IMR-90 (cell line): ENCODE measurements at regions not wholly inside any gene's neighbourhood (a gene's known extent, or its start where the extent isn't known, plus 50 kb on each side); places are given as distances from the start of the nearest gene placed in this dataset.

Experiments used
- ATAC-seq: fragments of 200-7000 bp; cut with Tn5 transposase; 2 replicates; pipeline ENCODE4 v1.9.1; 2020; ENCODE audit warnings: low read depth, mild to moderate bottlenecking, moderate library complexity
- BruUV-seq: library from RNA; stranded (reverse); fragments of 400-500 nt; replicated peaks from 2 replicates; lab custom pipeline; 2021; lab: Mats Ljungman, UMichigan
- CTCF ChIA-PET: fragments of 300-600 bp; formaldehyde crosslinking; extraction: SDS; loops from one replicate; lab custom pipeline; 2021; ENCODE audit warnings: antibody characterized with exemption; lab: Yijun Ruan, JAX
- POLR2A ChIA-PET: fragments of 300-600 bp; sonication (Branson Sonifier 250); formaldehyde crosslinking; loops from one replicate; lab custom pipeline; 2022; ENCODE audit warnings: antibody characterized with exemption; ENCODE audit not compliant: unreplicated experiment; lab: Charles Lee
- DNase-seq: peaks from one replicate; pipeline ENCODE4 v3.0.0; 2013
- H2AFZ ChIP-seq: replicated peaks from 2 replicates; pipeline ENCODE3; 2013; ENCODE audit warnings: low read length, mild to moderate bottlenecking; ENCODE audit not compliant: poor library complexity
- H2AK5ac ChIP-seq: 2 replicates; pipeline ENCODE4 v1.6.1; 2013; ENCODE audit warnings: low read depth, low read length, inconsistent platforms
- H2AK9ac ChIP-seq: replicated peaks from 2 replicates; pipeline ENCODE3; 2013; ENCODE audit warnings: mild to moderate bottlenecking, low read depth, low read length, moderate library complexity; ENCODE audit not compliant: poor library complexity
- H2BK120ac ChIP-seq: 2 replicates; pipeline ENCODE4 v1.6.1; 2013; ENCODE audit warnings: low read depth, low read length, inconsistent platforms
- H2BK15ac ChIP-seq: 3 replicates; pipeline ENCODE4 v1.6.1; 2013; ENCODE audit warnings: low read depth, low read length, inconsistent platforms
- H2BK20ac ChIP-seq: 2 replicates; pipeline ENCODE4 v1.6.1; 2013; ENCODE audit warnings: low read depth, mild to moderate bottlenecking, inconsistent platforms, low read length, moderate library complexity
- H2BK5ac ChIP-seq: 2 replicates; pipeline ENCODE4 v1.6.1; 2013; ENCODE audit warnings: mild to moderate bottlenecking, low read depth, low read length, inconsistent platforms; ENCODE audit not compliant: poor library complexity, severe bottlenecking
- H3K14ac ChIP-seq: replicated peaks from 2 replicates; pipeline ENCODE4 v1.6.1; 2013; ENCODE audit warnings: low read depth, low read length, inconsistent platforms
- H3K18ac ChIP-seq: 2 replicates; pipeline ENCODE4 v1.6.1; 2013; ENCODE audit warnings: low read depth, low read length, control low read depth
- H3K23ac ChIP-seq: 2 replicates; pipeline ENCODE4 v1.6.1; 2013; ENCODE audit warnings: low read depth, low read length, inconsistent platforms
- H3K27ac ChIP-seq: 2 replicates; pipeline ENCODE4 v1.5.1; 2013; ENCODE audit warnings: mild to moderate bottlenecking, control low read depth, low read length; ENCODE audit not compliant: insufficient read depth
- H3K27me3 ChIP-seq: 2 replicates; pipeline ENCODE4 v1.6.1; 2013; ENCODE audit warnings: low read length; ENCODE audit not compliant: control insufficient read depth, insufficient read depth
- H3K36me3 ChIP-seq: 2 replicates; pipeline ENCODE4 v1.6.1; 2013; ENCODE audit warnings: low read length, mixed read lengths; ENCODE audit not compliant: control insufficient read depth, insufficient read depth
- H3K4ac ChIP-seq: 2 replicates; pipeline ENCODE4 v1.6.1; 2013; ENCODE audit warnings: low read depth, low read length, inconsistent platforms
- H3K4me1 ChIP-seq: 2 replicates; pipeline ENCODE4 v1.6.1; 2013; ENCODE audit warnings: low read length, mixed read lengths; ENCODE audit not compliant: control insufficient read depth, insufficient read depth
- H3K4me2 ChIP-seq: 2 replicates; pipeline ENCODE4 v1.6.1; 2013; ENCODE audit warnings: low read depth, mild to moderate bottlenecking, control low read depth, low read length, moderate library complexity
- H3K4me3 ChIP-seq: 2 replicates; pipeline ENCODE4 v1.5.1; 2013; ENCODE audit warnings: low read depth, mild to moderate bottlenecking, control low read depth, low read length, moderate library complexity; ENCODE audit not compliant: insufficient read depth
- H3K56ac ChIP-seq: 2 replicates; pipeline ENCODE4 v1.6.1; 2013; ENCODE audit warnings: low read length, inconsistent platforms; ENCODE audit not compliant: insufficient read depth; ENCODE audit errors: extremely low read depth
- H3K79me1 ChIP-seq, 2 experiments: 2 replicates each; pipeline ENCODE4 v1.6.1; 2013; ENCODE audit warnings: low read length in 2 of 2, inconsistent platforms in 1 of 2, low read depth in 1 of 2
- H3K9ac ChIP-seq: 2 replicates; pipeline ENCODE4 v1.6.1; 2013; ENCODE audit warnings: low read depth, low read length, control low read depth
- H3K9me1 ChIP-seq: 2 replicates; pipeline ENCODE4 v1.6.1; 2013; ENCODE audit warnings: low read length, inconsistent platforms; ENCODE audit not compliant: insufficient read depth
- H3K9me3 ChIP-seq: 2 replicates; pipeline ENCODE4 v1.6.1; 2013; ENCODE audit warnings: low read length; ENCODE audit not compliant: control insufficient read depth, insufficient read depth
- H4K20me1 ChIP-seq: 2 replicates; pipeline ENCODE4 v1.6.1; 2013; ENCODE audit warnings: low read length, inconsistent platforms; ENCODE audit not compliant: insufficient read depth
- H4K5ac ChIP-seq: 2 replicates; pipeline ENCODE4 v1.6.1; 2013; ENCODE audit warnings: mild to moderate bottlenecking, low read depth, low read length, control low read depth
- H4K8ac ChIP-seq, 2 experiments: 2 replicates each; pipeline ENCODE4 v1.6.1; 2013; ENCODE audit warnings: low read depth in 2 of 2, low read length in 2 of 2, control low read depth in 1 of 2, inconsistent platforms in 1 of 2
- H4K91ac ChIP-seq: 2 replicates; pipeline ENCODE4 v1.6.1; 2013; ENCODE audit warnings: low read depth, low read length, inconsistent platforms; ENCODE audit not compliant: insufficient read depth
- BHLHE40 ChIP-seq: fragments of 150-350 bp; IDR thresholded peaks from 2 replicates; pipeline ENCODE4 v1.6.1; 2016; ENCODE audit warnings: mild to moderate bottlenecking, low read depth, low read length
- CEBPB ChIP-seq: IDR thresholded peaks from 2 replicates; pipeline ENCODE4 v1.6.1; 2012; ENCODE audit warnings: low read depth, low read length, improper control_type of control experiment
- CHD1 ChIP-seq: IDR thresholded peaks from 2 replicates; pipeline ENCODE4 v1.6.1; 2012; ENCODE audit warnings: low read depth, low read length, improper control_type of control experiment
- ELK1 ChIP-seq: fragments of 150-350 bp; IDR thresholded peaks from 2 replicates; pipeline ENCODE4 v1.6.1; 2016; ENCODE audit warnings: low read depth, mild to moderate bottlenecking, low read length, moderate library complexity, borderline replicate concordance
- FOS ChIP-seq: fragments of 150-350 bp; IDR thresholded peaks from 2 replicates; pipeline ENCODE4 v1.6.1; 2016; ENCODE audit warnings: low read depth, low read length
- MAZ ChIP-seq: IDR thresholded peaks from 2 replicates; pipeline ENCODE4 v1.6.1; 2012; ENCODE audit warnings: low read depth, mild to moderate bottlenecking, low read length, improper control_type of control experiment, moderate library complexity, borderline replicate concordance
- MXI1 ChIP-seq: IDR thresholded peaks from 2 replicates; pipeline ENCODE4 v1.6.1; 2012; ENCODE audit warnings: low read depth, mild to moderate bottlenecking, low read length, moderate library complexity, borderline replicate concordance
- NFE2L2 ChIP-seq: fragments of 150-350 bp; IDR thresholded peaks from 2 replicates; pipeline ENCODE4 v1.6.1; 2016; ENCODE audit warnings: low read depth, mild to moderate bottlenecking, low read length
- USF2 ChIP-seq: fragments of 150-350 bp; IDR thresholded peaks from 2 replicates; pipeline ENCODE4 v1.6.1; 2017; ENCODE audit warnings: mild to moderate bottlenecking, antibody characterized with exemption, low read length, low read depth
- WGBS, 2 experiments: methylation state at CpG; one replicate each; pipeline versions ENCODE4 v1.1.5 to v1.1.7; 2013; ENCODE audit warnings: missing lambda C conversion rate in 2 of 2; ENCODE audit not compliant: insufficient read length in 1 of 2; ENCODE audit errors: extremely low coverage in 2 of 2; 5-methylcytosine and 5-hydroxymethylcytosine counted together
- dilution Hi-C: fragments of 300-500 bp; cut with HindIII; formaldehyde crosslinking; loops from one replicate; pipeline ENCODE4 v1.14.3; 2018; ENCODE audit warnings: low sequenced_read_pairs; ENCODE audit not compliant: unreplicated experiment
- in situ Hi-C: fragments of 300-500 bp; cut with MboI; formaldehyde crosslinking; loops from 3 replicates; pipeline ENCODE4 v1.14.3; 2019; ENCODE audit warnings: low sequenced_read_pairs, inconsistent platforms, mixed read lengths
- intact Hi-C: fragments of 100-400 bp; cut with micrococcal nuclease; formaldehyde crosslinking; loops from 2 replicates; pipeline ENCODE4 v1.10.0; 2022

GRCh38 chr18:51833850-51834249, 506.1 kb upstream of the DCC start:
- POLR2A ChIA-PET = no interaction called here
- dilution Hi-C loops = no loop called here

More at GRCh38 chr18:51833850-51834249, 506.1 kb upstream of the DCC start:
- no peak overlapping the region for H4K8ac ChIP-seq
- DNase-seq (no peak), ATAC-seq (no peak)
- no peak overlapping the region for H4K5ac ChIP-seq
- no peak overlapping the region for H2AK5ac ChIP-seq
- no peak overlapping the region for H2BK120ac ChIP-seq
- H3K4ac ChIP-seq = no peak overlapping the region
- no peak overlapping the region for H2AK9ac ChIP-seq
- BruUV-seq = no TSS peak
- H4K20me1 ChIP-seq = no peaks in the 10 kb centered on the region
- in situ Hi-C loops (no loop called here), intact Hi-C loops (no loop called here)
- H3K4me3 ChIP-seq = no peak overlapping the region
- no peaks in the 10 kb centered on the region for H3K9me1 ChIP-seq
- no peak overlapping the region for H2BK5ac ChIP-seq
- no peaks in the 10 kb centered on the region for H3K79me1 ChIP-seq
- no peak overlapping the region for H2BK15ac ChIP-seq
- H3K23ac ChIP-seq = no peak overlapping the region
- H2BK20ac ChIP-seq = no peak overlapping the region
- no peak for TF ChIP-seq MXI1
- TF ChIP-seq CHD1 = no peak
- no peak for TF ChIP-seq CEBPB
- no peak for TF ChIP-seq ELK1
- TF ChIP-seq USF2 = no peak
- TF ChIP-seq MAZ = no peak
- TF ChIP-seq BHLHE40 = no peak
- TF ChIP-seq FOS = no peak
- no peak for TF ChIP-seq NFE2L2
- CTCF ChIA-PET = no interaction called here
- WGBS, 2 experiments = 20% methylated on average over 1 of the region's 6 CpGs; no CpG with 5 or more reads in 1 of the 2 experiments
- no peaks in the 10 kb centered on the region for H3K4me1 ChIP-seq
- H4K91ac ChIP-seq = no peak overlapping the region
- H3K18ac ChIP-seq = no peak overlapping the region
- H3K27ac ChIP-seq = no peak overlapping the region
- no peak overlapping the region for H3K14ac ChIP-seq
- no peak overlapping the region for H3K4me2 ChIP-seq
- H3K56ac ChIP-seq = no peak overlapping the region
- H3K27me3 ChIP-seq = no peaks in the 10 kb centered on the region
- no peak overlapping the region for H2AFZ ChIP-seq
- no peaks in the 10 kb centered on the region for H3K36me3 ChIP-seq
- no peak overlapping the region for H3K9ac ChIP-seq
- peaks cover 13% of the 10 kb centered on the region; the same call in 1 of the 2 replicates for H3K9me3 ChIP-seq
